WTC11 (cell line): ENCODE measurements at regions not wholly inside any gene's neighbourhood (a gene's known extent, or its start where the extent isn't known, plus 50 kb on each side); places are given as distances from the start of the nearest gene placed in this dataset.

ENCODE experiments used
- ATAC-seq: fragments of 200-7000 bp; cut with Tn5 transposase; 2 replicates; pipeline ENCODE4 v1.10.0; 2021; ENCODE audit warnings: mild to moderate bottlenecking, moderate library complexity
- CTCF ChIA-PET: fragments of 300-600 bp; sonication (Branson Sonifier 250); formaldehyde crosslinking; loops from one replicate; lab custom pipeline; 2021; ENCODE audit warnings: antibody characterized with exemption; lab: Charles Lee
- POLR2A ChIA-PET: fragments of 350-600 bp; sonication (Branson Sonifier 250); formaldehyde crosslinking; loops from one replicate; lab custom pipeline; 2021; ENCODE audit warnings: antibody characterized with exemption; lab: Charles Lee
- DNase-seq: peaks from one replicate; pipeline ENCODE4 v3.0.0; 2021; ENCODE audit warnings: low spot score
- H3K27ac Mint-ChIP-seq: 2 replicates; pipeline ENCODE4 v1.8.0; 2021; ENCODE audit warnings: mixed read lengths
- H3K27me3 Mint-ChIP-seq: 2 replicates; pipeline ENCODE4 v1.8.0; 2021; ENCODE audit warnings: low read depth, mild to moderate bottlenecking, moderate library complexity, mixed read lengths
- H3K36me3 Mint-ChIP-seq: 2 replicates; pipeline ENCODE4 v1.8.0; 2021; ENCODE audit warnings: mixed read lengths
- H3K4me1 Mint-ChIP-seq: 2 replicates; pipeline ENCODE4 v1.8.0; 2022; ENCODE audit warnings: mixed read lengths
- H3K4me3 Mint-ChIP-seq: 2 replicates; pipeline ENCODE4 v1.8.0; 2021; ENCODE audit warnings: mild to moderate bottlenecking, moderate library complexity, mixed read lengths
- H3K9me3 Mint-ChIP-seq: 2 replicates; pipeline ENCODE4 v1.8.0; 2021; ENCODE audit warnings: mixed read lengths
- ATF1 ChIP-seq: sonication (generic); formaldehyde crosslinking; IDR thresholded peaks from 2 replicates; pipeline ENCODE4 v1.8.1; 2023; ENCODE audit warnings: mild to moderate bottlenecking, moderate library complexity, missing genetic modification reagents
- CDX4 ChIP-seq: fragments of 250-450 bp; sonication (Bioruptor Pico); IDR thresholded peaks from 2 replicates; pipeline ENCODE4 v1.9.0; 2021; ENCODE audit warnings: moderate library complexity, mild to moderate bottlenecking, inconsistent platforms, borderline replicate concordance
- CREM ChIP-seq: sonication (generic); formaldehyde crosslinking; IDR thresholded peaks from 2 replicates; pipeline ENCODE4 v1.8.1; 2022; ENCODE audit warnings: mild to moderate bottlenecking, missing genetic modification reagents, moderate library complexity
- EMX1 ChIP-seq: fragments of 250-450 bp; sonication (Bioruptor Pico); IDR thresholded peaks from 2 replicates; pipeline ENCODE4 v1.8.0; 2021; ENCODE audit warnings: mild to moderate bottlenecking
- ERG ChIP-seq: fragments of 250-450 bp; sonication (Bioruptor Pico); IDR thresholded peaks from 2 replicates; pipeline ENCODE4 v1.8.0; 2021; ENCODE audit warnings: mild to moderate bottlenecking
- FOXP4 ChIP-seq: sonication (generic); formaldehyde crosslinking; IDR thresholded peaks from 2 replicates; pipeline ENCODE4 v1.8.0; 2022; ENCODE audit warnings: mild to moderate bottlenecking, missing genetic modification reagents
- IRF2 ChIP-seq: sonication (generic); formaldehyde crosslinking; IDR thresholded peaks from 2 replicates; pipeline ENCODE4 v1.8.0; 2022; ENCODE audit warnings: low read depth, missing genetic modification reagents, borderline replicate concordance
- JAZF1 ChIP-seq: fragments of 250-450 bp; sonication (Bioruptor Pico); IDR thresholded peaks from 2 replicates; pipeline ENCODE4 v1.9.0; 2021; ENCODE audit warnings: moderate library complexity, mild to moderate bottlenecking, inconsistent platforms
- KAT7 ChIP-seq: sonication (generic); formaldehyde crosslinking; IDR thresholded peaks from 2 replicates; pipeline ENCODE4 v1.8.1; 2023; ENCODE audit warnings: missing genetic modification reagents, mild to moderate bottlenecking, borderline replicate concordance
- MXD4 ChIP-seq: fragments of 250-450 bp; sonication (Bioruptor Pico); IDR thresholded peaks from 2 replicates; pipeline ENCODE4 v1.8.0; 2021; ENCODE audit warnings: mild to moderate bottlenecking, moderate library complexity, borderline replicate concordance
- NFE2L1 ChIP-seq: sonication (generic); formaldehyde crosslinking; IDR thresholded peaks from 2 replicates; pipeline ENCODE4 v1.8.1; 2023; ENCODE audit warnings: missing genetic modification reagents
- NFYB ChIP-seq: sonication (generic); formaldehyde crosslinking; conservative IDR thresholded peaks from 2 replicates; pipeline ENCODE4 v1.8.0; 2022; ENCODE audit warnings: low read depth, missing genetic modification reagents
- NR2C2 ChIP-seq: sonication (generic); formaldehyde crosslinking; IDR thresholded peaks from 2 replicates; pipeline ENCODE4 v1.8.0; 2022; ENCODE audit warnings: mild to moderate bottlenecking, missing genetic modification reagents
- RELA ChIP-seq: sonication (generic); formaldehyde crosslinking; IDR thresholded peaks from 2 replicates; pipeline ENCODE4 v1.8.1; 2022; ENCODE audit warnings: missing genetic modification reagents, mild to moderate bottlenecking, borderline replicate concordance
- SMAD3 ChIP-seq: sonication (generic); formaldehyde crosslinking; IDR thresholded peaks from 2 replicates; pipeline ENCODE4 v1.8.0; 2022; ENCODE audit warnings: missing genetic modification reagents, mild to moderate bottlenecking, borderline replicate concordance
- TCF7 ChIP-seq: sonication (generic); formaldehyde crosslinking; IDR thresholded peaks from 2 replicates; pipeline ENCODE4 v1.8.0; 2022; ENCODE audit warnings: mild to moderate bottlenecking, low read depth, missing genetic modification reagents, moderate library complexity
- ZNF121 ChIP-seq: sonication (generic); formaldehyde crosslinking; IDR thresholded peaks from 2 replicates; pipeline ENCODE4 v1.8.0; 2023; ENCODE audit warnings: missing genetic modification reagents
- ZNF512 ChIP-seq: sonication (generic); formaldehyde crosslinking; IDR thresholded peaks from 2 replicates; pipeline ENCODE4 v1.8.1; 2022; ENCODE audit warnings: missing genetic modification reagents, borderline replicate concordance
- ZNF671 ChIP-seq: fragments of 250-450 bp; sonication (Bioruptor Pico); IDR thresholded peaks from 2 replicates; pipeline ENCODE4 v1.8.0; 2021; ENCODE audit warnings: mild to moderate bottlenecking
- TF ChIP-seq, protein P1 (sequence below): sonication (generic); formaldehyde crosslinking; IDR thresholded peaks from 2 replicates; pipeline ENCODE4 v1.8.0; 2023; ENCODE audit warnings: mild to moderate bottlenecking, missing genetic modification reagents
- TF ChIP-seq, protein P2 (sequence below): sonication (generic); formaldehyde crosslinking; IDR thresholded peaks from 2 replicates; pipeline ENCODE4 v1.8.1; 2023; ENCODE audit warnings: mild to moderate bottlenecking, missing genetic modification reagents, moderate library complexity
- TF ChIP-seq, protein P3 (sequence below): sonication (generic); formaldehyde crosslinking; IDR thresholded peaks from 2 replicates; pipeline ENCODE4 v1.8.1; 2023; ENCODE audit warnings: mild to moderate bottlenecking, missing genetic modification reagents
- TF ChIP-seq, protein P4 (sequence below): fragments of 200-600 bp; IDR thresholded peaks from 2 replicates; pipeline ENCODE4 v1.8.0; 2022; ENCODE audit warnings: antibody characterized with exemption
- TF ChIP-seq, protein P5 (sequence below): sonication (generic); formaldehyde crosslinking; IDR thresholded peaks from 2 replicates; pipeline ENCODE4 v1.8.1; 2022; ENCODE audit warnings: low read depth, missing genetic modification reagents, borderline replicate concordance

DNA sequence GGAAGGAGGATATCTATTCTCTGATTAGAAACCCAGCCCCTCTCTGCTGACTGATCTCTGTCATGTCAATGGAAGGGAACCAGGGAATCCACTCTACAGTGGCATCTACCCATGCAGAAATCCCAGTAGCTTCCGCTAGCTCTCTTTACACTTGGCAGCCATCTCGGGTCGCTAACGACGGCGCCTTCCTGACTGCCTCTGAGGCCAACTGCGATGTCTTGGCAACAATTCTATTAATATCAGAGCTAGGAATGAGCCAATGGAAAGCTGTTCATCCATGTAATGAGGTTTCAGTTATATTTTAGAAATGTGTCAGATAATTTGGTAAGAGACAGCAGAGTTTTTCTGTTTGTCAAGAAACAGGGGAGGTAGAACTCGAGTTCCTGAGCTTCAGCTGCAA is 67.6 kb upstream of the ATP10B start (continued):
- TF ChIP-seq KAT7 (CRISPR knock-in tag) (no peak), ZNF121 (CRISPR knock-in tag) (no peak), SMAD3 (CRISPR knock-in tag) (no peak), ZNF671 (CRISPR knock-in tag) (no peak), TCF7 (CRISPR knock-in tag) (no peak), NFYB (CRISPR knock-in tag) (no peak), NR2C2 (CRISPR knock-in tag) (no peak), ERG (no peak), ATF1 (CRISPR knock-in tag) (no peak)
- TF ChIP-seq, protein P1, sequence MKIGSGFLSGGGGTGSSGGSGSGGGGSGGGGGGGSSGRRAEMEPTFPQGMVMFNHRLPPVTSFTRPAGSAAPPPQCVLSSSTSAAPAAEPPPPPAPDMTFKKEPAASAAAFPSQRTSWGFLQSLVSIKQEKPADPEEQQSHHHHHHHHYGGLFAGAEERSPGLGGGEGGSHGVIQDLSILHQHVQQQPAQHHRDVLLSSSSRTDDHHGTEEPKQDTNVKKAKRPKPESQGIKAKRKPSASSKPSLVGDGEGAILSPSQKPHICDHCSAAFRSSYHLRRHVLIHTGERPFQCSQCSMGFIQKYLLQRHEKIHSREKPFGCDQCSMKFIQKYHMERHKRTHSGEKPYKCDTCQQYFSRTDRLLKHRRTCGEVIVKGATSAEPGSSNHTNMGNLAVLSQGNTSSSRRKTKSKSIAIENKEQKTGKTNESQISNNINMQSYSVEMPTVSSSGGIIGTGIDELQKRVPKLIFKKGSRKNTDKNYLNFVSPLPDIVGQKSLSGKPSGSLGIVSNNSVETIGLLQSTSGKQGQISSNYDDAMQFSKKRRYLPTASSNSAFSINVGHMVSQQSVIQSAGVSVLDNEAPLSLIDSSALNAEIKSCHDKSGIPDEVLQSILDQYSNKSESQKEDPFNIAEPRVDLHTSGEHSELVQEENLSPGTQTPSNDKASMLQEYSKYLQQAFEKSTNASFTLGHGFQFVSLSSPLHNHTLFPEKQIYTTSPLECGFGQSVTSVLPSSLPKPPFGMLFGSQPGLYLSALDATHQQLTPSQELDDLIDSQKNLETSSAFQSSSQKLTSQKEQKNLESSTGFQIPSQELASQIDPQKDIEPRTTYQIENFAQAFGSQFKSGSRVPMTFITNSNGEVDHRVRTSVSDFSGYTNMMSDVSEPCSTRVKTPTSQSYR (CRISPR knock-in tag), result no peak
- TF ChIP-seq, protein P2, sequence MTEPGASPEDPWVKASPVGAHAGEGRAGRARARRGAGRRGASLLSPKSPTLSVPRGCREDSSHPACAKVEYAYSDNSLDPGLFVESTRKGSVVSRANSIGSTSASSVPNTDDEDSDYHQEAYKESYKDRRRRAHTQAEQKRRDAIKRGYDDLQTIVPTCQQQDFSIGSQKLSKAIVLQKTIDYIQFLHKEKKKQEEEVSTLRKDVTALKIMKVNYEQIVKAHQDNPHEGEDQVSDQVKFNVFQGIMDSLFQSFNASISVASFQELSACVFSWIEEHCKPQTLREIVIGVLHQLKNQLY (CRISPR knock-in tag), result no peak

GRCh38 chr5:160918386-160918785 is 66.4 kb upstream of the ATP10B start:
- ChIA-PET CTCF (no interaction called here), POLR2A (interaction anchor here (0.6 kb wide), 1 partner anchor 12 kb away, joined by 5 read pairs; no protein-coding TSS in a partner anchor)
- Mint-ChIP-seq H3K4me3 (no peak overlapping the region), H3K27ac (no peak overlapping the region), H3K27me3 (no peaks in the 10 kb centered on the region), H3K36me3 (no peaks in the 10 kb centered on the region), H3K4me1 (peaks cover 7% of the 10 kb centered on the region), H3K9me3 (peaks cover 3% of the 10 kb centered on the region; the same call in 1 of the 2 replicates)
- TF ChIP-seq ZNF512 (CRISPR knock-in tag), result no peak
- no peak for TF ChIP-seq MXD4 (CRISPR knock-in tag)
- no peak for TF ChIP-seq CREM (CRISPR knock-in tag)
- TF ChIP-seq EMX1 (CRISPR knock-in tag), result no peak
- no peak for TF ChIP-seq JAZF1 (CRISPR knock-in tag)
- TF ChIP-seq, protein P3, sequence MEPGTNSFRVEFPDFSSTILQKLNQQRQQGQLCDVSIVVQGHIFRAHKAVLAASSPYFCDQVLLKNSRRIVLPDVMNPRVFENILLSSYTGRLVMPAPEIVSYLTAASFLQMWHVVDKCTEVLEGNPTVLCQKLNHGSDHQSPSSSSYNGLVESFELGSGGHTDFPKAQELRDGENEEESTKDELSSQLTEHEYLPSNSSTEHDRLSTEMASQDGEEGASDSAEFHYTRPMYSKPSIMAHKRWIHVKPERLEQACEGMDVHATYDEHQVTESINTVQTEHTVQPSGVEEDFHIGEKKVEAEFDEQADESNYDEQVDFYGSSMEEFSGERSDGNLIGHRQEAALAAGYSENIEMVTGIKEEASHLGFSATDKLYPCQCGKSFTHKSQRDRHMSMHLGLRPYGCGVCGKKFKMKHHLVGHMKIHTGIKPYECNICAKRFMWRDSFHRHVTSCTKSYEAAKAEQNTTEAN (CRISPR knock-in tag), result no peak
- no peak for TF ChIP-seq FOXP4
- no peak for TF ChIP-seq RELA
- TF ChIP-seq, protein P4, sequence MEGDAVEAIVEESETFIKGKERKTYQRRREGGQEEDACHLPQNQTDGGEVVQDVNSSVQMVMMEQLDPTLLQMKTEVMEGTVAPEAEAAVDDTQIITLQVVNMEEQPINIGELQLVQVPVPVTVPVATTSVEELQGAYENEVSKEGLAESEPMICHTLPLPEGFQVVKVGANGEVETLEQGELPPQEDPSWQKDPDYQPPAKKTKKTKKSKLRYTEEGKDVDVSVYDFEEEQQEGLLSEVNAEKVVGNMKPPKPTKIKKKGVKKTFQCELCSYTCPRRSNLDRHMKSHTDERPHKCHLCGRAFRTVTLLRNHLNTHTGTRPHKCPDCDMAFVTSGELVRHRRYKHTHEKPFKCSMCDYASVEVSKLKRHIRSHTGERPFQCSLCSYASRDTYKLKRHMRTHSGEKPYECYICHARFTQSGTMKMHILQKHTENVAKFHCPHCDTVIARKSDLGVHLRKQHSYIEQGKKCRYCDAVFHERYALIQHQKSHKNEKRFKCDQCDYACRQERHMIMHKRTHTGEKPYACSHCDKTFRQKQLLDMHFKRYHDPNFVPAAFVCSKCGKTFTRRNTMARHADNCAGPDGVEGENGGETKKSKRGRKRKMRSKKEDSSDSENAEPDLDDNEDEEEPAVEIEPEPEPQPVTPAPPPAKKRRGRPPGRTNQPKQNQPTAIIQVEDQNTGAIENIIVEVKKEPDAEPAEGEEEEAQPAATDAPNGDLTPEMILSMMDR, result no peak
- no peak for TF ChIP-seq CDX4 (CRISPR knock-in tag)
- TF ChIP-seq, protein P5, sequence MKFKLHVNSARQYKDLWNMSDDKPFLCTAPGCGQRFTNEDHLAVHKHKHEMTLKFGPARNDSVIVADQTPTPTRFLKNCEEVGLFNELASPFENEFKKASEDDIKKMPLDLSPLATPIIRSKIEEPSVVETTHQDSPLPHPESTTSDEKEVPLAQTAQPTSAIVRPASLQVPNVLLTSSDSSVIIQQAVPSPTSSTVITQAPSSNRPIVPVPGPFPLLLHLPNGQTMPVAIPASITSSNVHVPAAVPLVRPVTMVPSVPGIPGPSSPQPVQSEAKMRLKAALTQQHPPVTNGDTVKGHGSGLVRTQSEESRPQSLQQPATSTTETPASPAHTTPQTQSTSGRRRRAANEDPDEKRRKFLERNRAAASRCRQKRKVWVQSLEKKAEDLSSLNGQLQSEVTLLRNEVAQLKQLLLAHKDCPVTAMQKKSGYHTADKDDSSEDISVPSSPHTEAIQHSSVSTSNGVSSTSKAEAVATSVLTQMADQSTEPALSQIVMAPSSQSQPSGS, result no peak
- TF ChIP-seq NFE2L1 (CRISPR knock-in tag), result no peak
- TF ChIP-seq IRF2 (CRISPR knock-in tag), result no peak
- ATAC-seq (no peak), DNase-seq (no peak)
